ENCODE measurements at regions not wholly inside any gene's neighbourhood (a gene's known extent, or its start where the extent isn't known, plus 50 kb on each side); places are given as distances from the start of the nearest gene placed in this dataset.

DNA sequence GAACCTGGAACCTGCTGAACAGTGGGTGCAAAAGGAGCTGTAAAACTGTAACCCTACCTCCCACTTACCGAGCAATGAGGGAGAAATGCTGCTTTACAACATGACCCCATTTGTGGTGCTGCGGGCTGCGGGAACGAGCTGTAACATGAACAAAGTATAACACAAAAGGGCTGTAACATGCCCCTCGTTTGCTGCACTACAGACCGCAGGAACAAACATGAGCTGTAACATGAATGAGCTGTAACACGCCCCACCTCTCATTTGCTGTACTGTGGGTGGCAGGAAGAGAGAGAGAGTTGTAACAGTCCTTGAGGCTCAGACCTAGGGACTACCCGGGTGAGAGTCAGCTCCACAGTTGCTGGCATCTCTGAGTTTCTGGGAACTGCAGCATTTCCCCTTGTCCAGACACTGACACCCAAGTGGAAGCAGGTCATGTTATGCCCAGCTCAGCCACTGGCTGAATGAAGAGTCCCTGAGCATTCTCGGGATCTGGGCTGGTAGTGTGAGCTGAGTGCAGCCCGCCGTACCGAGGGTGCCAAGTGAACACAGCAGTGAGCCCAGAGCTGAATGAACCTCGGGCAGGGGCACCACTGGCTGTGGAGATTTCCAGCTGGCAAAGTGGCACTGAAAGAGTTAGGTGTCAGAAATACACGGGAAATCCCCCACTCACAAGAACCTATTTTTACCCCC lies 1385.3 kb upstream of the SPRY2 start:
- Histone ChIP-seq H2AK9ac (replicated peaks; ENCODE audit: low read depth, low read length, poor library complexity) (no peak overlapping the region), H3K14ac (replicated peaks; ENCODE audit: low read depth, low read length) (no peak overlapping the region), H3K4me3 (ENCODE audit: insufficient read depth, low read depth, low read length) (no peak overlapping the region), H3K4me1 (ENCODE audit: control insufficient read depth, insufficient read depth, low read length) (no peaks in the 10 kb centered on the region), H4K8ac (ENCODE audit: low read depth in 2 of 2, low read length in 2 of 2) (no peak overlapping the region), H4K5ac (ENCODE audit: low read depth, low read length) (no peak overlapping the region), H2BK120ac (ENCODE audit: low read depth, low read length) (no peak overlapping the region), H3K36me3 (ENCODE audit: control insufficient read depth, insufficient read depth, low read length) (no peaks in the 10 kb centered on the region), H3K79me1 (ENCODE audit: low read depth in 1 of 2, low read length in 2 of 2) (no peaks in the 10 kb centered on the region), H3K4ac (ENCODE audit: low read depth, low read length) (no peak overlapping the region), H4K91ac (ENCODE audit: insufficient read depth, low read depth, low read length) (no peak overlapping the region), H4K20me1 (ENCODE audit: insufficient read depth, low read length) (no peaks in the 10 kb centered on the region), H3K56ac (ENCODE audit: extremely low read depth, insufficient read depth, low read length) (no peak overlapping the region), H2BK15ac (ENCODE audit: low read depth, low read length) (no peak overlapping the region), H3K4me2 (ENCODE audit: low read depth, low read length) (no peak overlapping the region), H2AK5ac (ENCODE audit: low read depth, low read length) (no peak overlapping the region), H3K27me3 (ENCODE audit: control insufficient read depth, insufficient read depth, low read length) (no peaks in the 10 kb centered on the region), H3K23ac (ENCODE audit: low read depth, low read length) (no peak overlapping the region), H3K9me3 (ENCODE audit: control insufficient read depth, insufficient read depth, low read length) (peaks cover 6% of the 10 kb centered on the region), H2BK5ac (ENCODE audit: low read depth, low read length, poor library complexity, severe bottlenecking) (no peak overlapping the region), H3K18ac (ENCODE audit: low read depth, low read length) (no peak overlapping the region), H2AFZ (replicated peaks; ENCODE audit: low read length, poor library complexity) (no peak overlapping the region), H3K27ac (ENCODE audit: insufficient read depth, low read length) (no peak overlapping the region), H3K9ac (ENCODE audit: low read depth, low read length) (no peak overlapping the region), H3K9me1 (ENCODE audit: insufficient read depth, low read length) (no peaks in the 10 kb centered on the region), H2BK20ac (ENCODE audit: low read depth, low read length) (no peak overlapping the region)
- ChIA-PET CTCF (no interaction called here), POLR2A (ENCODE audit: unreplicated experiment) (no interaction called here)
- no TSS peak for BruUV-seq (replicated peaks)
- TF ChIP-seq, protein P1, sequence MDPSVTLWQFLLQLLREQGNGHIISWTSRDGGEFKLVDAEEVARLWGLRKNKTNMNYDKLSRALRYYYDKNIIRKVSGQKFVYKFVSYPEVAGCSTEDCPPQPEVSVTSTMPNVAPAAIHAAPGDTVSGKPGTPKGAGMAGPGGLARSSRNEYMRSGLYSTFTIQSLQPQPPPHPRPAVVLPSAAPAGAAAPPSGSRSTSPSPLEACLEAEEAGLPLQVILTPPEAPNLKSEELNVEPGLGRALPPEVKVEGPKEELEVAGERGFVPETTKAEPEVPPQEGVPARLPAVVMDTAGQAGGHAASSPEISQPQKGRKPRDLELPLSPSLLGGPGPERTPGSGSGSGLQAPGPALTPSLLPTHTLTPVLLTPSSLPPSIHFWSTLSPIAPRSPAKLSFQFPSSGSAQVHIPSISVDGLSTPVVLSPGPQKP (IDR thresholded peaks at IDR 0.05; ENCODE audit: borderline replicate concordance, low read depth, low read length), result no peak
- TF ChIP-seq MAZ (IDR thresholded peaks at IDR 0.05; ENCODE audit: borderline replicate concordance, low read depth, low read length) (no peak), NFE2L2 (IDR thresholded peaks at IDR 0.05; ENCODE audit: low read depth, low read length) (no peak)
- DNase-seq (no peak), ATAC-seq (ENCODE audit: low read depth) (no peak)
- WGBS, 2 experiments (ENCODE audit: extremely low coverage in 2 of 2, insufficient read length in 1 of 2), result 100% methylated on average over 2 of the region's 14 CpGs; no CpG with 5 or more reads in 1 of the 2 experiments
- in situ Hi-C loops (cut with MboI; ENCODE audit: low sequenced_read_pairs), result no loop called here
- intact Hi-C loops (cut with micrococcal nuclease), result no loop called here
- dilution Hi-C loops (cut with HindIII; ENCODE audit: low sequenced_read_pairs, unreplicated experiment), result no loop called here

All from IMR-90 (cell line).